Activated CD4-positive, alpha-beta T cell treated with anti-CD3 and anti-CD28 coated beads, Interleukin-2, amount 50 U/mL, for 16 hours (primary cell): ENCODE measurements at regions not wholly inside any gene's neighbourhood (a gene's known extent, or its start where the extent isn't known, plus 50 kb on each side); places are given as distances from the start of the nearest gene placed in this dataset.
A peak's percentile ranks its signal among the peaks of the same experiment; 100 is the strongest.

Experiments used
- DNase-seq: peaks from one replicate; pipeline ENCODE4 v3.0.0-alpha.2; 2020

DNA sequence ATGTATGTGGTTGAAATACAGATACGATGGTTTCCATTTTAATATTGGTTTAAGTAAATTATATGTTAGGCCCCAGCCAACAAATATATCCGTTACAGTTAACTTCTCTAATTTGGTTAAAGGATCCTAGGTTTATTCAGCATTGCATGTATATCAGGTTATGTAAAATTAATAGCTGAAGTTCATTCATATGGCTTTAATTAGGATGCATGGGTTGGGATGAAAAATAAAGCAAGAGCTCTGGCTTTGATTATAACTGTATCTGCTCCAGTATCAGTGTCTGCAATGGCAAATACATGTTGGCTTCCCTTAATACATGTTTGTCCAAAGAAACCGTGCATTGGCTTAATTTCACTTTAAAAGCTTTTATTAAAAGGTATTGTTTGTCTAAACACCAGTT, 435.7 kb upstream of the SETBP1 start:
- DNase-seq, result no peak

DNA sequence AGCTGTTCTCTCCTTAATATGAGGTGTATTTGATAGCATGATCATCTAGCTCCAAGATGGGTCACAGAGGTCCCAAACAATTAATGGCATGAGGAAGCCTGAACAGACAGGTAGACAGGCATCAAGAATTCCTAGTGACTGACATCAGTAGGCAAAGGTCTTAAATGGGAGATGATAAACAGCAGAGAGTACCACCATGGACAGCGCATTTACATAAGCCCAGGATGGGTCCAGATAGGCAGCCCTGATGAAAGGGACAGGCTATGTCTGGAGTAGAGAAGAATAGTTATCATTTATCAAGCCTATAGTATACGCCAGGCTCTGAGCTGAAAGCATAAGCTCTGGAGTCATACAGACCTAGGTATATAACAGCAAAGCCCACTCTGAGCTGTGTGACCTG, 434.7 kb upstream of the SETBP1 start:
- no peak for DNase-seq

DNA sequence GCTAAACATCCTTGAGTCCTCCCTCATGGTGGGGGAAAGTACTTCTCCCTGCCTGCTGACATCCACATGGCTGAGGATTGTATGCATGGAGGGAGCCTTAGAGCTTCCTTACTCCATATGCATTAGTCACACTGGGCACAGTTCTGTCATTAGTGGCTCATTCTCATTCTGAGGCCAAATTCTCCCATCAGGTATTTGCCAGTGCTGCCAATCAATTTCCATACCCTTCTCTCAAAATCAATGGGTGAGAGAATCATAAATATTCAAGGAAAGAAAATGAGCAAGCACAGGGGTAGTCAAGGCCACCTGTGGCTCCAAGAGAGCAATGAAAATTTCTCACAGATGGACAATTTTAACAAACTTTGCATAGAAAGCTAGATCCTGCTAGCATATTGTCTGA, 422.6 kb upstream of the SETBP1 start:
- no peak for DNase-seq

DNA sequence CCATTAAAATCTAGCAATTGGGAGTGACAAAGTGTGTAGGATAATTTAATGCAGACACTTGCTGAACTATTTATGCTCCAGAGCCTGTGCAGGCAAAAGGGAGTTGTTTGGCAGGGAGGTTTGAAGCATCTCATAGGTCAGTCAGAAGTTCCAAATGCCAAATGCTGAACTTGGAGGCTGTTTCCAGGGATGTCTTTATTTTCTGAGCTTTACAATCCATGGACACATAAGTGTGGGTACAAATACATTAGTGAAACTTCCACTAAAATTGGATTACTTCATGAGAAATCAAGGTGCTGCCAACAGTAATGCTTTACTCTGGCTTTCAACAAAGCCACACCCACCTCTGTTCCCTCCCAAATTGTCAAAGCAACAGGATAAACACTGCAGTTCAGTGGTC, 422.1 kb upstream of the SETBP1 start:
- no peak for DNase-seq

DNA sequence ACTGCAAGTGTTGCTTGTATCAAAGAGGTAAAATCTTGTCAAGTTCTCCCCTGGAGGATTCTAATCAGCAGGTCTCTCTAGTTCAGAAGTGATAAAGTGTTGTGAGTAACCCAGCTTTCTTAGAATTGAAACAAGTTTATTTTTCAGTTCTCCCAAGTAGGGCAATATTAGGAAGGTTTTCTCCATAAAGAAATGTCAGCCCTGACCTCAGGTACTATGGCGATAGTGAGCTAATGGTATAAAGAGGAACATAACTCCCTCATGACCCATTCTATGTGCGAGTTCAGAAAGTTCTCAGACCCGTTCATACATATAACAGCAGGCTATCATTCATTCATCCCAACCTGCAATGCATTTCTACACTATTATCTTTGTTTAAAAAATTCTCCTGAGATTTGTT, 421.1 kb upstream of the SETBP1 start:
- no peak for DNase-seq

DNA sequence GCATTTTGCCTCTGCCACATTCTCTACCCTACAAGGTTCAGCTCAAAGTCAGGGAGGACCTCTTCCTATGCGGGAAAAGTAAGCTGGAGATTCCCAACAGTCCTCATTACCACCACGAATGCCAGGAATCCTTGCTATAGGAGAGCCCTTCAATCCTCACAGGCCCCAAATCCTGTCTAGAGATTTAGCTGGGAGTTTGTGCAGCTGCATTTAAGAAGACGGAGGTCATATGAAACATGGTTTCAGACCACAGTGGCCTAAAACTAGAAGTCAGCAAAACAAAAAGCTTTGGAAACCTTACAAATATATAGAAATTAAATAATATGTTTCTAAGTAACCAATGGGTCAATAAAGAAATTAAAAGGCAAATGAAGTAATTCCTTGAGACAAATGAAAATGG, 415.3 kb upstream of the SETBP1 start:
- DNase-seq, result no peak

DNA sequence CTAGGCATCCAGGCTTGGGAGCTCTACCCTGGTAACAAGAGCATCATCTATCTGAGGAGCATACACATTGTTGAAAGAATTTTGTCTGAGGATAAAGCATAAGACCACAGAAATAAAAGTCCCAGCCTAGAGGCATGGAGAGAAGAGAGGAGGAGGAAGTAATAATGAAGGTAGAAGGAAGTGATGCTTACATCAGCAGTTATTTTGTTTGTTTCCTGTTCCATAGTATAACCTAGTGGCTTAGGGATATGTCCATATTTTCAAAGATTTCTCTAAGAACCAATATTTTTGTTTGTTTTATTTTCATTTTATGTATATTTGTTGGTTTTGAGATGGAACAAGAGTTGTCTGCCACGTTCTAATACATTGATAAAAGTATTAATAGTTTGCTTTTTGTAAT, 407.4 kb upstream of the SETBP1 start:
- DNase-seq, result no peak

DNA sequence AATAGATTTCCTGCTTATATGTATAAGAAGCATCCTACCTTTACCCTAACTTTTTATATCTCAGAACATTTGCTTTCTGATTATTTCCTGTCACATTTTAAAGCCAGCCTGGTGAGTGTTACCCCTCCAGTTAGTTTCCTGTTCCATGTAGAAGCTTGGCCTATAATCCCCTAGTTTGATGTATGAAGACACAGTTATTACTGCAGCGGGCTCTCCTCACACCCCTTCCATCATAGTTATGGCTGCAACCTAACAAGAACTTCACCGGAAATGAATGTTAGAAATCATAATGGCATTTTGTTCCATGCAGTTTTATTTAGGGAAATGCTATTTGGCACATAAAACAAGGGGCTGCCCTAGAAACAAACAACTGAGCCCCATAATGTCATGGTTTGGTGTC, 400.2 kb upstream of the SETBP1 start:
- no peak for DNase-seq

DNA sequence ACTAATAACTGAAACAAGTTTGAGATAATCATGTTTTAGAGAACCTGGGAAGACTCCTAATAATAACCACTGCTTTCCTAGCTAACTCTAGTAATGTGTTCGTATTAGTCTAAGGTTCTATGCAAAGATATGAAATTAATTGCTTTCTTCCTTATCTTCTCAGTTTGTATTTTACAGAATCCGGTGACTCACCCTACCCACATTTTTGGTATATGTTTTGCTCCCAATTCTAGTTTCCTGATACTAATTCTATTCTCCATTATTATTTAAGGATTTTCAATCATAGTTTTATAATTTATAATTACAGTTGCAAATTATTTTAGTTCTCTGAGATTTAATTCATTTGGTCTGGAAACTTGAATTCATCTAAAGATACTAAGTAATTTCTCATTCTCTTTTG, 394.6 kb upstream of the SETBP1 start:
- DNase-seq, result no peak

DNA sequence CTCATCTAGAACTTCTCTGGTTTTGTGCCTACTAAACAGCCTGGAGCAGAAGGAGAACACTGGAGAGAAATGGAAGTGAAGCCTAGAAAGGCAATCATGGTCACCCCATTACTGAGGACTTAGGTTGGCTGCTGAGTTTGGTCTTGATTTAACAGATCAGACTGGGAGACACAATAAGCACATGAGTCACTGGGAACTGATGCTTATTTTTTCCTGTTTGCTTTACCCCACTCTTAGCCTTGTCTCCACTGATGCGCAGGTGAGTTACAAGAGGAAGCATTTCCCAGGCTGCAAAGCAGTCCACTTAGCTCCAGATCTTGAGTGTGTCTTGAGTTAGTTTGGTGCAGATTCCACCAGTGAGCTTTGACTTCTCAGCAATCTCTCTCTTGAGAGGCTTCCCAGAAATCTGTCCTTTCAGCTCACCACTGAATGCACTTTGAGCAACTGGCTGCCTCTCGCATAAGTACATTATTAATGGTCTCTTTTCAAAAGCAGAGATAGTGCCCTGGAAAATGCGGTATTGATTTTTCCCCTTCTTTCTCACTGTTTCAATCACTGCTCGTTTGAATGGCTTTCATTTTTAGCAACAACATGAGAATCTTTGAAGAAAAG, 390.2 kb upstream of the SETBP1 start:
- no peak for DNase-seq

DNA sequence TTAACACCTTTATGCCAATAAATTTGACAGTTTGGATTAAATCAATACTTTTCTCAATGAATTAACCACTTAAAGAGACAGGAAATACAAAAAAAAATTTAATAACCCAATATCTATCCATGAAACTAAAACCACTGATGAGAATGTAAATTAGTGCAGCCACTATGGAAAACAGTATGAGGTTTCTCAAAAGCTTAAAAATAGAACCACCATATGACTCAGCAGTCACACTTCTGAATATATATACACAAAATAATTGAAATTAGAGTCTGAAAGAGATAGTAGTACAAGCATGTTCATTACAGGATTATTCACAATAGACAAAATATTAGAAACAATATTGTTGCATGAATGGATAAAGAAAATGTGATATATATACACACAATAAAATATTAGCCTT, 382.1 kb upstream of the SETBP1 start:
- DNase-seq, result no peak

DNA sequence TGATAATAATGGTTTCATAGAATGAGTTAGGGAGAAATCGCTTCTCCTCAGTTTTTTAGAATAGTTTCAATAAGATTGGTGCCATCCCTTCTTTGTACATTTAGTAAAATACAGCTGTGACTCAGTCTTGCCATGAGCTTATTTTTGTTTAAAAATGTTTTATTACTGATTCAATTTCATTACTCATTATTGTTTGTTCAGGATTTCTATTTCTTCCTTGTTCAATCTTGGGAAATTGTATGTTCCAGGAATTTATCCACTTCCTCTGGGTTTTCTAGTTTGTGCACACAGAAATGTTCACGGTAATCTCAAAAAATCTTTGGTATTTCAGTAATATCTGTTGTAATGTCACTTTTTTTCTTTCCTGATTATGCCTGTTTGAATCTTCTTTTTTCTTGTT, 371.5 kb upstream of the SETBP1 start:
- no peak for DNase-seq

DNA sequence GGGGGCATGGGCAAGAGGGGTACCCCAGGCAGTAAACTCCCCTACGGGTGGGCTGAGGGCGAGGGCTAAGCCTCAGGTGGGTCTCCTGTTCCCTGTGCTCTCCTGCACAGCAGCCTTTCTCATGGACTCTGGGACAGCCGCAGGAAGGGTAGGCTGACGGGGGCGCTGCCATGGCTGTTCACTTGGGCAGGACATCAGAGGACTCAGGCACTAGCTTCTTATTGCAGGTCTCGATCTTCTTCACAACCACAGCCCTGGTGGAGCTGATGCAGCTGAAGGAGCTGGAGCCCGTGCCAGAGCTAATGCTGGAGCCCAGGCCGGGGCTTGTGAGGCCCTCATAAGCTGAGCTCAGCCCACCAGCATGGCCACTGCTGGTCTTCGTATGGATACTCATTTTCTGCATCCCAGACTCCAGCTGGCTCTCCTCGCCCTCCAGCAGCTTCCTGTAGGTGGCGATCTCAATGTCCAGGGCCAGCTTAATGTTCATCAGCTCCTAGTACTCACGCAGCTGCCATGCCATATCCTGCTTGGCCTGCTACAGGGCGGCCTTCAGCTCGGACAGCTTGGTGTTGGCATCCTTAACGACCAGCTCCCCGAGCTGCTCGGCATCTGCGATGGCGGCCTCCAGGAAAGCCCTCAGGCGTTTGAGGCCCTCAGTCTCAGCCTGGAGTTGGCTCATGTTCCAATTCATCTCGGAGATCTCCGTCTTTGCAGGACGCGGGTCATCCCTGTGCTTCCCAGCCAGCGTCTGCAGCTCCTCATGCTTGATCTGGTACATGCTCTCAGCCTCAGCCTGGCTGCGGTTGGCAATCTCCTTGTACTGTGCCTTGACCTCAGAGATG, 359.8 kb upstream of the SETBP1 start:
- no peak for DNase-seq

DNA sequence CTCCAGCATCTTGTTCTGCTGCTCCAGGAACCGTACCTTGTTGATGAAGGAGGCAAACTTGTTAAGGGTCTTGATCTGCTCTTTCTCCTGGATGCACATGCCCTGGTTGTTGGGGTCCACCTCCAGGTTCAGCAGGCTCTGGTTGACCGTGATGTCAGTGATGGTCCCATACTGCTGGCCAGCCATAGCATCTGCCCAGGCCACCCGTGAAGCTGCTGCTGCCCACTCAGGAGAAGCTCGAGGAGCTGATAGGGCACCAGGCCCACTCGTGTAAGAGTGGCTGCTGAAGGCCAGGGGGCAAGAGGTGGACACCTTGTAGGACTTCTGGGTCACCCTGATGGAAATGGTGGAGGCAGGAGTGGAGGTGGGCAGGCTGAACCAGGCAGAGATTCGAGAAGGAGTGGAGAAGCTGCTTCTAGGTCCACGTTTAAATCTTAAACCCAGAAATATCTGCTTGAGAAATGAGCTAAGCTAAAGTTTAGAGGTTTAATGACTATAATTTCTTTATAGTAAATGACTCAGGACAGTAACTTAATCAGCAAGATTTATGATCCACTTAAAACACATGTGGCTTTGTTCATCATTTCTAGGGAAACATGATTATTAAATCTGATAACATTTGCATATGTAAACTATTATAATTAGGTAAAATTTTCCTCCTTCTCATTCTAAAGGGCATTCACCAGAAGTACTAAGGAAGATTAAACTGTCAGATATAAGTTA, 358.7 kb upstream of the SETBP1 start:
- no peak for DNase-seq

DNA sequence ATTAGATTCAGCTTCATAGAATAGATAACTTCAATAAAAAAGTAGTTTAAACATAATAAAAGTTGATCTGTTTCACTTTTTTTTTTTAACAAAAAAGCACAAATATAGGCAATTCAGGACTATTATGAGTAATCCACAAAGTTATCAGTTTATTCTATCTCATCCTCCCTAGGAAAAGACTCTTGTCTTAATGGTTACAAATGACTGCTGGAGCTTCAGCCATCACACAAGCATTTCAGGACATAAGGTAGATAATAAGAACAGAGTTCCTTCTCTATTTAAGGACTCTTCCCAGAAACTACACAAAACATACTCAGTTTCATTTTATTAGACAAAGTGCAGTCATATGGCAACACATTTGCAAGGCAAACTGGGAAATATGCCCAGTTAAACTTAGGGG, 357.6 kb upstream of the SETBP1 start:
- DNase-seq, result no peak

DNA sequence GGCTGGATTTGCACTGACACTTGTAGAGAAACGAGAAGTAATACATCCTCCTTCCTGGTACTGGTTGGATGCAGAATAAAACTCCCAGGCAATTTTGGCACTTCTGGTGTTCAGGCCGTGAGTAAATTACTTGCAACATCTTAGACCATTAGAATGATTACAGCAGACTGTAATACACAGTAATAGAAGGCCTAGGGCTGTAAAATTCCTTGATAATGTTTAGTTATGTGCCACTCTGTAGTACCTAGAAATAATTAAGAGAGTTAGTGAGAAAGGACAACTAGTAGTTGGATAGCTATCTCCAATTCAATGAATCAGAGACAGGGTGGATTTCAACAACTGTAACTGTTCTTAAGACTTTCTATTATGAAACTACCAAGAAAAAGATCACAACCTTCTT, 356.3 kb upstream of the SETBP1 start:
- no peak for DNase-seq

DNA sequence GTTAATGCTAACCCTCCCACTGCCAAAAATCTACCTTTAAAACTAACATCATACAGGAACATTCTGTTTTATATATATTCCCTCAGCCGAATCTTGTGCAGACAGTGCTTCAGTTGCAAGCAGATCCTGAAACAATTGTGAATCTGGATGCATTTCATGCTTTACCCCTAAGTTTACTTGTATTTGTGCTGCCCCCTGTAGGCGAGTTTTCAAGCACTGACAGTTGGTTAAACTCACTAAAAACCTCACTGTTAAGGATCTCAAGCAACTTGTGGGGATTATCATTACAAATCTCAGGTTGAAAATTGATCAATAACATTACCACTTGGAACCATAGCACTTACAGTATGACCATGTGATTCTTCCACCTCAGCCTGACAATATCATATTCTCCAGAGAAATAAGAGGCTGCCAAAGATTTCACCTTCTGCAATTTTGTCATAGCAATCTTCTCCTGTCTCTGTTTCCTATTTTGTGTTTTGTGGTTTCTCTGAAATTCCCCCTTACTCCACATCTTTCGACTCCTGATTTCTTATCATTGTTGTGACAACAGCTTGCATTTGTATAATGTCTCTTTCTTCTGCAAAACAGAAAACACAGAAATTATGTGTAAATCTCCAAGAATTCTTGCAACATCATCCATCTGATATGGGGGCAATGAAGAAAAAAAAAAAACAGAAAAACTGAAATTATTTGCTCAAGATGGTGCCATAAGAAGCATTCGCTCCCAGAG, 354.6 kb upstream of the SETBP1 start:
- peak; percentile 21 for DNase-seq

DNA sequence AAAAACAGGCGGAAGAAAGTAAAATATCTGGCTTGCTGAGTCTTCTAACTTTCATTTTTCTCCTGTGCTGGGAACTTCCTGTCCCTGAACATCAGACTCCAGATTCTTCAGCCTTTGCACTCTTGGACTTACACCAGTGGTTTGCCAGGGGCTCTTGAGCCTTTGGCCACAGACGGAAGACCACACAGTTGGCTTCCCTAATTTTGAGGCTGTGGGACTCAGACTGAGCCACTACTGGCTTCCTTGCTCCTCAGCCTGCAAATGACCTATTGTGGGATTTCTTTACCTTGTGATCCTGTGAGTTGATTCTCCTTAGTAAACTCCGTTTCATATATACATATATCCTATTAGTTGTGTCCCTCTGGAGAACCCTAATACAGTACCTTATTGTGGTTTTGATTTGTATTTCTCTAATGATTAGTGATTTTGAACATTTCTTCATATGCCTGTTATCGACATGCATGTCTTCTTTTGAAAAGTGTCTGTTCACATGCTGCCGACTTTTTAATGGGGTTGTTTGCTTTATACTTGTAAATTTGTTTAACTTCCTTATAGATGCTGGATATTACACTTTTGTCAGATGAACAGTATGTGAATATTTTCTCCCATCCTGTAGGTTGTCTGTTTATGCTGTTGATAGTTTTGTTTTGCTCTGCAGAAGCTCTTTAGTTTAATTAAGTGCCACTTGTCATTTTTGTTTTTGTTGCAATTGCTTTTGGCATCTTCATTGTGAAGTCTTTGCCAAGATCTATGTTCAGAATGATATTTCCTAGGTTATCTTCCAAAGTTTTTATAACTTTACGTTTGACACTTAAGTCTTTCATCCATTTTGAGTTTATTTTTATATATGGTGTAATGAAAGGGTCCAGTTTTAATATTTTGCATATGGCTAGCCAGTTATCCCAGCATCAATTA, 348.8 kb upstream of the SETBP1 start:
- DNase-seq, result no peak

DNA sequence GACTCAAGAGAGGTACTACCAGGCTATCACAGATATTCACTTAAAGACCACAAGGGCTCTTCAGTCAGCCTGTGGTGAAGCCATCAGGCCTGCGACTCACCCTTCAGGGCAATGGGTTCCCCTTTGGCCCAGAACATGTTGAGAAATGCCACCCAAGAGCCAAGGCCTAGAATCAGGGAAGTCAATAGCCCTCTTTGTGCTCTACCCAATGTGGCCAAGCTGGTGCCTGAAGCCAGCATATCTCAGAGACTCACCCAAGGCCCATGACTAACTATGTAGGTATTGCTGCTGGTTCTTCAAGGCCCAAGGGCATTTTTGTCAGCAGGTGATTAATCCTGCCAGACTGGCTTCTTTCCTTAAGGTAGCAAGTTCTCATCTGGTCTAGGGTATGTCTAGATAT, 338.9 kb upstream of the SETBP1 start:
- DNase-seq, result no peak

DNA sequence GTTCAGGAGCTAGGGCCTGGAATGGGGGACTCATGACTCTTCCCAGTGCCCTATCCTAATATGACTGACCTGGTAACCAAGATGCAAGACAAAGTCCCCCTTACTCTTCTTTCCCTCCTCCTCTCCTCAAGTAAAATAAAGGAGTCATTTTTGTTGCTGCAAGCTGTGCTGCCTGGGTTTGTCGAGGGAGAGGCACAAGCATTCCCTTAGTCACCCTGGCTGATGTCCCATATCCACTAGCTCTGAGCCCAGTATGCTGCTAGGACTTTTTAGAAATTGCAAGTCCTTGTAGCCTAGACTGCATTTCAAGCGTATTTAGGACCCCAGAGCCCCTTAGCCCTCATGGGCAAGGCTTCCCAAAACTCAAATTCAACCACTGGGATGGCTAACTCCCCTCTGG, 338.5 kb upstream of the SETBP1 start:
- DNase-seq, result no peak

DNA sequence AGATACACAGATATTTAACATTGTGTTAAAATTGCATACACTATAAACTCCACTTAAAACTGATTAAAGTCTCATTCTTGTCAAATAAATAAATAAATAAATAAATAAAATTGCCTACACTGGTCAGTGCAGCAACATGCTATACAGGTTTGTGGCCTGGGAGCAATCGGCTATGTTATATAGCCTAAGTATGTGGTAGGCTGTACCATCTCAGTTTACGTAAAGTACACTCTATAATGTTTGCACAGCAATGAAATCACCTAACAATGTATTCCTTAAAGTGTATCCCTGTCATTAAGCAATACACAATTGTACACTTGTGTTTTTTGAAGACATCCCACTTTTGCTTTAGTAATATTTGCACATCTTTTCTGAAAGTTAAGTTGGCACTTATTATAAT, 337.7 kb upstream of the SETBP1 start:
- DNase-seq, result no peak

DNA sequence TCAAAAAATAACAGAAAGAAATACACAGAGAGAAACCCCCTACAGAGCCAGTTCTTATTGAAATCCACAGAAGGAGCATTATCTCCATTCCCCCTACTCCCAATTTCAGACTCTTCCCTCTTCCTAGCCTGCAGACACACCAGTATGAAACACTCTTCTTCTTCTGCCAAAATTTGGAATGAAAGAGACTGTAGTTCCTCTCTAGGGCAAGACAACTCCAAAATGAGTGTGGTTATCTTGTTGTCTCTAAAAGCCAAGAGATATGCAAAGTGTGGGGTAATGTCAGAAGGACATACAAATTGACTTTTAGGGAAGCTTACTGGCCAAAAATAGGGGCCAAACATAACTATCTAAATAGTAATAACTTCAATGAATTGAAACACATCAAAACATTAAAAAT, 337.1 kb upstream of the SETBP1 start:
- no peak for DNase-seq
